C1 segment of cervical spinal cord (tissue), 14 donors: ENCODE measurements at regions not wholly inside any gene's neighbourhood (a gene's known extent, or its start where the extent isn't known, plus 50 kb on each side); places are given as distances from the start of the nearest gene placed in this dataset.

Source experiments
- DNase-seq, 14 donors: peaks; one replicate each; lab custom pipeline; 2025; lab: John Stamatoyannopoulos, UW

- no peak for DNase-seq
Measured at GRCh38 chr18:26618135-26618534, 69.8 kb upstream of the KCTD1 start.

GRCh38 chr18:26617151-26617554 is 68.8 kb upstream of the KCTD1 start:
- DNase-seq: no peak

- DNase-seq: no peak
Measured at GRCh38 chr18:26614374-26614773, 66.0 kb upstream of the KCTD1 start.
